SH-SY5Y (cell line): ENCODE measurements at regions not wholly inside any gene's neighbourhood (a gene's known extent, or its start where the extent isn't known, plus 50 kb on each side); places are given as distances from the start of the nearest gene placed in this dataset.

Experiments
- GATA2 ChIP-seq: IDR thresholded peaks from 2 replicates; pipeline ENCODE4 v1.6.1; 2011; ENCODE audit warnings: mild to moderate bottlenecking, low read depth, low read length
- GATA3 ChIP-seq: IDR thresholded peaks from 2 replicates; pipeline ENCODE4 v1.6.1; 2011; ENCODE audit warnings: low read depth, mild to moderate bottlenecking, low read length, moderate library complexity

DNA sequence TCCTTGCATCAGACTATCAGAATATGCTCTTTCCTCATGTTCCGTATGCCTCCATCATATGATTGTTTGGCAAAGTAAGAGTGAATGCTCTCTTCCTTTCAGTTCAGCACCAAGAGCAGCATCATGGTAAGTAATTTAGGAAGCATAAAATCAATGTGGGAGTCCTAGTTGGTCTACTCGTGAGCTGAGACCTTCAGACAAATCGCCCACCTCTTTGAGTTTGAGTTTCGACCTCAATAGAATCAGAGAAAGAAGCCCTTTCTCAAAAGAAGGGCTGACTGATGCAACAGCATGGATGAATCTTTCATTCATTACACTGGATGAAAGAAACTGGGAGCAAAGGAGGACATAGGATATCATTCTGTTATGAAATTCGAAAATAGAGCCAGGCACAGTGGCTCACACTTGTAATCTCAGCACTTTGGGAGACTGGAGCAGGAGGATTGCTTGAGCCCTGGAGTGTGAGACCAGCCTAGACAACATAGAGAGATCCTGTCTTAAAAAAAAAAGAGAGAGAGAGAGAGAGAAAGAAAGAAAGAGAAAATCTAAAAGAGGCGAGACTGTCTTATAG is 112.5 kb downstream of the ZC3H11B start:
- TF ChIP-seq GATA2 (no peak), GATA3 (no peak)
